ENCODE measurements at regions not wholly inside any gene's neighbourhood (a gene's known extent, or its start where the extent isn't known, plus 50 kb on each side); places are given as distances from the start of the nearest gene placed in this dataset.
"Not testable (repeated sequence)": the region's sequence is repeated elsewhere in the genome, so short reads cannot be mapped to it uniquely, and the experiment has no call there.

- no peak for DNase-seq
Measured at GRCh38 chr1:29621826-29622435, 385.6 kb downstream of the PTPRU start.

GRCh38 chr1:29620631-29621030 is 384.3 kb downstream of the PTPRU start:
- DNase-seq, result no peak

DNA sequence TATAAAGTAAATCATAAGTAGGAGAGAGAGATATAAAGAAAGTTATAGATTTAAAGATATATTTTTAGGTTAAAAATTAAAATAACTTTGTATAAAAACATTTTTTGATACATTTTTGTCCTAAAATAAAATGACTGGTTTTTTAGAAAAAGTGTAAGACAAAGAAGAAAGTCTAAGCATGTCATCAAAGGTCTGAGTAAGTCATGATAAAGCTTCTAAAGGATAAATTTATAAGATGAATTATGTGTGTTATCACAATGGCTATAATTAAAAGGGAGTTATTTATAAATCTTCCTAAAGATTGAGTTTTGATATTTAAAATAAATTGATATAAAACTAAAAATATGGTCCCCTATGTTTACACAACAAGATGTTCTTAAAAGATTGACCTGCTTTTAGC is 370.9 kb downstream of the PTPRU start:
- DNase-seq, result no peak

- not testable (repeated sequence) for DNase-seq
Measured at GRCh38 chr1:29604796-29605195, 368.5 kb downstream of the PTPRU start.

- DNase-seq, result no peak
Measured at GRCh38 chr1:29603622-29604021, 367.3 kb downstream of the PTPRU start.

DNA sequence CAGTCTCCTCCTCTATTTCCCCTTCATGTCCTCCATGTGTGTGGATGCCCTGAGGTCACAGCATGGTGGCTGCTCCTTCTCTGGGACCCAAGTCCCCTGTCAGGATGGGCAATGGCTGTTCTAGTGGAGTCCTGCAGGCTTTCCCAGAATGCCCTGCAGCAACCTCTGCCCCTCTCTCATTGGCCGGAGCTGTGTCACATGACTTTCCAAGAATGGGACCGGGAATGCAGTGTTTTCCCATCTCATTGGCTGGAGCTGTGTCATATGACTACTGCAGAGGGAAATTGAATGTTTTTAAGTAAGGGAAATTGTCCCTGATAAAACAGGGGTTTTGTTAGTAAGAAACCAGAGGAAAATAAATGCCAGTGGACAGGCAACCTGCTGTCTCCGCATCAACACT is 365.9 kb downstream of the PTPRU start:
- no peak for DNase-seq

DNA sequence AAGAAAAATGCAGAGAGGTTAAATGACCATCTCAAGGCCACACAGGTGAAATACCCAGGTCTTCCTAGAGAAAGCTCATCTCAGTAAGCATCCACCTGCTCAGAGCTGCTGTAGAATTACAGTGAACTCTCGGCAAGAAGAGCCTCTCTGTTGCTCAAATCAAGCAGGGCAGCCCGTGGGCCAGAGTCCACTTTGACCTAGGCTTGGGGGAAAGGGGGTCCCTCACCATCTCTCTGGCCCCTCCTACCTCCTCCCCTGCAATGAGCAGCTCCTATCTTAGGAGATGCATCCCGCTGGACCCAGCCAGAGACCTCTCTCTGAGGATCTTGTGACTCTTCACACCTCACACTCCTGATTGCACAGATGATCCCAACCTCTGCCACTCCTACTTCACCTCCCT is 364.7 kb downstream of the PTPRU start:
- no peak for DNase-seq

GRCh38 chr1:29599826-29600225 is 363.5 kb downstream of the PTPRU start:
- no peak for DNase-seq

DNA sequence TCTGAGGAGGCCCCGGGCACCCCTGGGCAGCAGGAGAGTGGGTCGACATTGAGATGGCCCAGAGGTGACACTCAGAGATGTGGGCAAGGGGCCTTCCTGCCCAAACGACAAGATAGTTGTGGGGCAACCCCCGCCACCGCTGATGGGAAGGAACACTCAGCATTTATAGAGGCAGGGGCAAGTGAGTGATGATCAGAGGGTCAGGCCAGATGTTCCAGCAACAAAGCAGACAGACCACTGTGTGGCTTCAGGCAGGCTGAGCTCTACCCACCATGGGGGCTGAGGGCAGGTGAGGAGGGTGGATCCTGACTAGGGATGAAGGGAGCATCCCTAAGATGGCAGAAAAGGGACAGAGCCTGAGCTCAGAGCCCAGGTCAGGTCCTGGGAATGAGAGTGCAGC is 362.7 kb downstream of the PTPRU start:
- no peak for DNase-seq

GRCh38 chr1:29597861-29598260 is 361.5 kb downstream of the PTPRU start:
- DNase-seq, result no peak

DNA sequence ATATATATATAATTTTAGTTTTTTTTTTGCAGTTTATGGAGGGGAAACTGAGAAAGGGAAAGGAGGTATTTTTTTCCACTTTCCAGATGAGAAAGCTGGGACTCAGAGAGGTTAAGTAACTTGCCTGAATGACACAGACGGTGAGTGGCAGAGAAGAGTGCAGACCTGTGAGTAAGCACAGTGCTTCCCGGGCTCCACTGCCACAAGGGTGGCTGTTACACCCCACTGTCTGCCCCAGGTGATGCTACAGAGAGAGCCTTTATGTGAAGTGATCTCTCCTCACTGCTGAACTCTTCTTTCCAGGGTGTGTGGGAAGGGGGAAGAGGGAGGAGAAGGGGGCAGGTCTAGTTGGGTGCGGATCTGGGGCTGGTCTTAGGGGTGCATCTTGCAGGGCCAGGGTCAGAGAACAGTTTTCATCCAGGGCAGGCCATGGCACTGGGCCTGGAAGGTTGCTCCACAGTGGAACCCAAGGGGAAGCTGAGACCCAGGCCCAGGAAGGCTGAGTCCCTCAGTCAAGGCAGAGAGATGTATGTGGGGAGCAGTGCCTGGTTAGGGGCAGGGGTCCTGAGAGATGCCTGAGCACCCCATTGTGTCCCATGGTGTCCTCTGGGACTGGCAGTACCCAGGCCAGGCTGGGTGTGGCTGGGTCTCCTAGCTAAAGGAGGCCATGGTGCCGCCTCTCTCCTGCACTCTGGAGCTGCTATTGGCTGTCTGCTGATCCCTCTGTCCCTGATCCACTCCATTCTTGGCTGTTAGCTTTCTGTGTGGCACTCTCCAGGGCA is 357.5 kb downstream of the PTPRU start:
- no peak for DNase-seq

GRCh38 chr1:29592731-29593130 is 356.4 kb downstream of the PTPRU start:
- DNase-seq, result no peak

DNA sequence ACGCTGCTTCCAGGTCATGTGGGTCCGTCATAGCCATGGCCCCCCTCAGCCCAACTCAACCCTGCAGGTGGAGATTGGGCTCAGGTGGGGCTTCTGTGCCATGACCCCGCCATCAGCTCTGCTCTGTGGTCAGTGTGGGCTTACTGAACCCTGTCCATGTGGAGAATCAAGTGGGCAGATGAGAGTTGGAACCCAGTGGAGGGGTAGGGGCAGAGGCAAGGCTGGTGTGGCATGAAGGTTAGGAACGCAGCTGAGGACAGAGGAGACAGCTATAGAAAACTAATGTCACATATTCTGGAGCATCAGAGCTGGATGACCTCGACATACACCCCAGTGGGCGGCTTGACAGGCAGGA is 355.9 kb downstream of the PTPRU start:
- no peak for DNase-seq

GRCh38 chr1:29591601-29592260 is 355.4 kb downstream of the PTPRU start:
- DNase-seq, result no peak

GRCh38 chr1:29590583-29591565 is 354.6 kb downstream of the PTPRU start:
- no peak for DNase-seq

- not testable (repeated sequence) for DNase-seq
Measured at GRCh38 chr1:29589716-29590115, 353.4 kb downstream of the PTPRU start.

GRCh38 chr1:29586991-29587745 is 350.8 kb downstream of the PTPRU start:
- DNase-seq, result no peak

DNA sequence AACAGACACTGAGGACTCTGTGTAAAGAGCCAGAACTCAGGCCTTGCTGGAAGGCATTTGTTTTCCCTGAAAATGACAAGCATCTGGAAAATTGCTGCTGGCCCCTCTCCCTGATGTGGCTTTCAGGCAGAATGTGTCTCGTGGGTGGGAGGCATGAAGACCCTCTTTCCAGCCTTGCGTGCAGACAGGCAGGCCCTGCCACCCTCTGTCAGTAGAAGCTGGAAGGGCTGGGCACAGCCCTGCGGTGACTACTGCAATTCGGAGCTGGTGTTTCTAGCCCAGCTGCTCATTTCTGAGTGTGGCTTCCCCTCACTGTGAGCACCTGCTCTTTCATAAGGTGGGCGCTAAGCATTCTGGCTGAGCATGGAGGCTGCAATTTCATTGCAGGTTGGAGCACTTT is 349.9 kb downstream of the PTPRU start:
- DNase-seq, result no peak

GRCh38 chr1:29585656-29586055 is 349.3 kb downstream of the PTPRU start:
- DNase-seq, result no peak

GRCh38 chr1:29585201-29585600 is 348.9 kb downstream of the PTPRU start:
- DNase-seq, result no peak

DNA sequence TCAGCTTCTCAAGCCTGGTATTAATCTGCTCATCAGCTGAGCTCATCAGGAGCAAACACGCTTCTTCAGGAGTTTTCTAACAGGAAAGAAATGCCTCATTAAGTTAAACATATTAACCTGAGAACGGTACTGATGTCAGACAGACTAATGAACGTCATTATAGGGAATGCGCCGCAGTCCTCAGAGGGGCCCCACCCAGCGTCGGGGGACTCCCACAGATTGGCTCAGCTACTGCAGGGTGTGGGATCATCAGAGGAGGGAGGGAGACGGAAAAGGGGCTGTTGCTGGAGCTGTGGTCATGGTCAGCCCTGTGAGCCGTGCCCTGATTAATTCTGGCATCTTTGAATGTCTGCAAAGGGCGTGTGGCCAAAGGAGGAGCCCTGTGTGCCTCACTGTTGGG is 348.5 kb downstream of the PTPRU start:
- no peak for DNase-seq

DNA sequence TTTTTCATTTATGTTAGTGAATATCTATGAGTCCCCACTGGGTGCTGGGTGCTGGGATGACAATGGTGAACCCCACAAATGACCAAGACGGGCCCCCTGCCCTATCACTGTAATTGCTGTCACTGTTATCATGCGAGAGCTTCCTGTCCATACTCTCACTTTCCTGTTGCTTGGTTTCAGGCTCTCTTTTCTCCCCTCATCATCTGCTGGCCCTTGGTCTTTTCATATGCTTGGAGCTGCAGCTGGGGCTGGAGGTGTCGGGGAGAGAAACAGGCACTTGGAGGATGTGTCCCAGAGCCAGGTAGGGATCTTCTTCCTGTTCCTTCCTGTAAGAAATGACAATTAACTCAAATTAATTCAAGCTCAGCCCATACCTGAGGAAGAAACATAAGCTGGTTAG is 348.0 kb downstream of the PTPRU start:
- no peak for DNase-seq

Measured in NCI-H524 treated with DMSO at 0.1 percent for 48 hours (cell line).